Colonic mucosa (tissue), 4 donors: ENCODE measurements at regions not wholly inside any gene's neighbourhood (a gene's known extent, or its start where the extent isn't known, plus 50 kb on each side); places are given as distances from the start of the nearest gene placed in this dataset.
"Not testable (repeated sequence)": the region's sequence is repeated elsewhere in the genome, so short reads cannot be mapped to it uniquely, and the experiment has no call there.

Source experiments
- DNase-seq: peaks from one replicate; pipeline ENCODE4 v3.0.0-alpha.2; 2020
- H3K27ac ChIP-seq: fragments of 200-600 bp; one replicate; pipeline ENCODE4 v1.8.0; 2021
- H3K27me3 ChIP-seq: fragments of 200-600 bp; one replicate; pipeline ENCODE4 v1.8.0; 2021
- H3K36me3 ChIP-seq: fragments of 200-600 bp; one replicate; pipeline ENCODE4 v1.8.0; 2021
- H3K4me1 ChIP-seq: fragments of 200-600 bp; one replicate; pipeline ENCODE4 v1.8.0; 2021; ENCODE audit warnings: mild to moderate bottlenecking
- H3K4me3 ChIP-seq: fragments of 200-600 bp; one replicate; pipeline ENCODE4 v1.8.0; 2021
- H3K9ac ChIP-seq, 2 donors: one replicate each; pipeline ENCODE4 v1.7.0; 2013; ENCODE audit warnings: control low read depth in 2 of 2, low read depth in 2 of 2, low read length in 2 of 2
- H3K9me3 ChIP-seq: fragments of 200-600 bp; one replicate; pipeline ENCODE4 v1.8.0; 2021
- CTCF ChIP-seq: fragments of 200-600 bp; IDR thresholded peaks from one replicate; pipeline ENCODE4 v1.8.0; 2022; ENCODE audit warnings: antibody characterized with exemption, mild to moderate bottlenecking
- intact Hi-C: fragments of 100-400 bp; cut with DNase I; formaldehyde crosslinking; loops from one replicate; pipeline ENCODE4 v1.14.1; 2022
- donor health status: healthy.
- donor health status: DM: no; HTN: no; CAD: no.
- donor health status: DM: no; HTN: no; CAD: no.

DNA sequence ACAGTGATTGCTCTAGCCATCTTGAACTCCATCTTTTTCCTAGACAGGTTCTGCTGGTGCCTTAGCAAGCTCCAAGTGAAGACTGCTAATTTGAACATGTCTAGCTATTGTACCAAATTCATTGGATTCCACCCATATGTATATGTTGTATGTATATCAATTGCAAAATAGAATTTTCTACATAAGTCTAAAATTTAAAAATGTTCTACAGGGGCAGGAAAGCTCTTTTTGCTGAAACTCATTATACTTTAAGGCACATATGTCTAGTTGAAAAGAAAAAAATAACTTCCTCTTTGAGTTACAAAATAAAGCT is 845.3 kb downstream of the MCTP2 start:
- Histone ChIP-seq H3K36me3 (no peaks in the 10 kb centered on the region), H3K9ac (no peak overlapping the region), H3K27ac (no peak overlapping the region), H3K4me1 (no peaks in the 10 kb centered on the region), H3K27me3 (no peaks in the 10 kb centered on the region), H3K4me3 (no peak overlapping the region), H3K9me3 (no peaks in the 10 kb centered on the region)
- TF ChIP-seq CTCF: no peak
- intact Hi-C loops: no loop called here
- DNase-seq: no peak

- H3K27ac ChIP-seq: no peak overlapping the region
- DNase-seq: no peak
- no peaks in the 10 kb centered on the region for H3K27me3 ChIP-seq
- H3K9me3 ChIP-seq: no peaks in the 10 kb centered on the region
- H3K9ac ChIP-seq: no peak overlapping the region
- intact Hi-C loops: no loop called here
- TF ChIP-seq CTCF: no peak
- no peaks in the 10 kb centered on the region for H3K36me3 ChIP-seq
- H3K4me1 ChIP-seq: no peaks in the 10 kb centered on the region
- H3K4me3 ChIP-seq: no peak overlapping the region
Measured at GRCh38 chr15:95078003-95078402, 846.6 kb downstream of the MCTP2 start.

GRCh38 chr15:95080228-95080627 is 848.9 kb downstream of the MCTP2 start:
- H3K27ac ChIP-seq, H3K27me3 ChIP-seq, H3K4me3 ChIP-seq, intact Hi-C loops, H3K9ac ChIP-seq, H3K4me1 ChIP-seq, H3K9me3 ChIP-seq, DNase-seq, H3K36me3 ChIP-seq: not testable (repeated sequence)

- TF ChIP-seq CTCF: no peak
- intact Hi-C loops: no loop called here
Measured at GRCh38 chr15:95085056-95085455, 853.7 kb downstream of the MCTP2 start.

GRCh38 chr15:95086531-95087252 is 855.3 kb downstream of the MCTP2 start:
- no peak overlapping the region for H3K9ac ChIP-seq
- no peaks in the 10 kb centered on the region for H3K36me3 ChIP-seq
- intact Hi-C loops: no loop called here
- H3K9me3 ChIP-seq: no peaks in the 10 kb centered on the region
- no peak overlapping the region for H3K4me3 ChIP-seq
- no peak for TF ChIP-seq CTCF
- no peak overlapping the region for H3K27ac ChIP-seq
- no peaks in the 10 kb centered on the region for H3K4me1 ChIP-seq
- DNase-seq: no peak
- no peaks in the 10 kb centered on the region for H3K27me3 ChIP-seq

More at GRCh38 chr15:95085056-95085455, 853.7 kb downstream of the MCTP2 start:
- Histone ChIP-seq H3K27ac (no peak overlapping the region), H3K9ac (no peak overlapping the region), H3K4me1 (no peaks in the 10 kb centered on the region), H3K27me3 (no peaks in the 10 kb centered on the region), H3K9me3 (no peaks in the 10 kb centered on the region), H3K4me3 (no peak overlapping the region), H3K36me3 (no peaks in the 10 kb centered on the region)
- DNase-seq: no peak

DNA sequence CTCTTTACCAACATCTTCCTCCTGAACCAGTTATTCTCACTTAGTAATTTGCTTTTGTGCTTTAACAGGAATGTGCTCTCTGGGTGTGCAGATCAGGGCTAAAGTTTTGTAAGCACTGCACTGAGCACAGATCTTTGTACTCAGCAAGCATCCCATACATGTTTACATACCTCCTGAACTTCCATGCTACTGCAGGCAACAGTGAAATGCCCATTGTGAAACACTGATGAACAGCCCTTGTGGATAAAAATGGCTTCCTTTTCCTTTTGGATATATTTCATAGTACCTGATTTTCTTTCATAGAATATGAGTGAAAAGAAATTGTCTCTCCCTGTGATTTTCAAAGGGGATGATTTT is 855.9 kb downstream of the MCTP2 start:
- DNase-seq: no peak
- intact Hi-C loops: no loop called here
- Histone ChIP-seq H3K9me3 (no peaks in the 10 kb centered on the region), H3K4me1 (no peaks in the 10 kb centered on the region), H3K36me3 (no peaks in the 10 kb centered on the region), H3K4me3 (no peak overlapping the region), H3K9ac (no peak overlapping the region), H3K27me3 (no peaks in the 10 kb centered on the region), H3K27ac (no peak overlapping the region)
- no peak for TF ChIP-seq CTCF
